Loucy (cell line): ENCODE measurements at regions not wholly inside any gene's neighbourhood (a gene's known extent, or its start where the extent isn't known, plus 50 kb on each side); places are given as distances from the start of the nearest gene placed in this dataset.

Experiments
- H2AFZ ChIP-seq: fragments of 200-600 bp; sonication (generic); 2 replicates; pipeline ENCODE4 v1.6.0; 2016; ENCODE audit warnings: antibody characterized with exemption, mild to moderate bottlenecking, low read length, moderate library complexity
- H3F3A ChIP-seq: fragments of 200-600 bp; 2 replicates; pipeline ENCODE4 v1.6.0; 2016; ENCODE audit warnings: antibody characterized with exemption, low read depth, mild to moderate bottlenecking
- H3K27me3 ChIP-seq: fragments of 200-600 bp; sonication (generic); 2 replicates; pipeline ENCODE4 v1.6.1; 2014; ENCODE audit warnings: low read length, mild to moderate bottlenecking; ENCODE audit not compliant: insufficient read depth, poor library complexity, severe bottlenecking
- H3K36me3 ChIP-seq: fragments of 200-600 bp; sonication (generic); 2 replicates; pipeline ENCODE4 v1.6.1; 2016; ENCODE audit warnings: low read length; ENCODE audit not compliant: insufficient read depth
- H3K4me1 ChIP-seq: fragments of 200-600 bp; sonication (generic); 2 replicates; pipeline ENCODE4 v1.5.1; 2014; ENCODE audit warnings: low read length, mild to moderate bottlenecking; ENCODE audit not compliant: insufficient read depth, poor library complexity, severe bottlenecking
- H3K4me2 ChIP-seq: fragments of 200-600 bp; sonication (generic); 2 replicates; pipeline ENCODE4 v1.6.0; 2014; ENCODE audit warnings: antibody characterized with exemption, low read length, low read depth, mild to moderate bottlenecking; ENCODE audit not compliant: poor library complexity, severe bottlenecking
- H3K4me3 ChIP-seq: fragments of 200-600 bp; sonication (generic); 2 replicates; pipeline ENCODE4 v1.5.1; 2014; ENCODE audit warnings: low read length, mild to moderate bottlenecking, mixed read lengths; ENCODE audit not compliant: poor library complexity, severe bottlenecking
- H3K79me2 ChIP-seq: fragments of 200-600 bp; sonication (generic); 2 replicates; pipeline ENCODE4 v1.6.1; 2014; ENCODE audit warnings: low read length; ENCODE audit not compliant: insufficient read depth
- H3K9ac ChIP-seq: fragments of 200-600 bp; sonication (generic); 2 replicates; pipeline ENCODE4 v1.6.0; 2014; ENCODE audit warnings: mild to moderate bottlenecking, low read depth, low read length, moderate library complexity; ENCODE audit not compliant: poor library complexity, severe bottlenecking
- H3K9me2 ChIP-seq: fragments of 200-600 bp; sonication (generic); replicated peaks from 2 replicates; pipeline ENCODE4 v1.6.1; 2016; ENCODE audit warnings: low read depth, low read length, mixed read lengths
- H3K9me3 ChIP-seq: fragments of 200-600 bp; sonication (generic); 2 replicates; pipeline ENCODE4 v1.6.1; 2014; ENCODE audit warnings: mild to moderate bottlenecking, antibody characterized with exemption, low read length, low read depth; ENCODE audit not compliant: insufficient read depth
- H4K20me1 ChIP-seq: fragments of 200-600 bp; sonication (generic); 2 replicates; pipeline ENCODE4 v1.6.0; 2014; ENCODE audit warnings: antibody characterized with exemption, low read length, mild to moderate bottlenecking; ENCODE audit not compliant: insufficient read depth, poor library complexity, severe bottlenecking
- CTCF ChIP-seq: fragments of 200-600 bp; sonication (generic); conservative IDR thresholded peaks from 2 replicates; pipeline ENCODE4 v1.5.1; 2014; ENCODE audit warnings: mild to moderate bottlenecking, antibody characterized with exemption, low read length
- EZH2phosphoT487 ChIP-seq: fragments of 200-600 bp; IDR thresholded peaks from 2 replicates; pipeline ENCODE4 v1.6.1; 2018; ENCODE audit warnings: antibody characterized with exemption, mild to moderate bottlenecking, moderate library complexity, borderline replicate concordance

- H3K9ac ChIP-seq, result no peak overlapping the region
- no peaks in the 10 kb centered on the region for H4K20me1 ChIP-seq
- H3K4me1 ChIP-seq, result peaks cover 33% of the 10 kb centered on the region
- H3K27me3 ChIP-seq, result no peaks in the 10 kb centered on the region
- H3K9me3 ChIP-seq, result no peaks in the 10 kb centered on the region
- H3K36me3 ChIP-seq, result no peaks in the 10 kb centered on the region
- TF ChIP-seq CTCF, result no peak
- no peak for TF ChIP-seq EZH2phosphoT487
- H3K79me2 ChIP-seq, result peaks cover 10% of the 10 kb centered on the region
- H2AFZ ChIP-seq, result no peak overlapping the region
- H3K4me2 ChIP-seq, result no peak overlapping the region
- peaks cover 16% of the 10 kb centered on the region; the same call in 1 of the 2 replicates for H3F3A ChIP-seq
- H3K9me2 ChIP-seq, result no peaks in the 10 kb centered on the region
- no peak overlapping the region for H3K4me3 ChIP-seq
Observed at GRCh38 chr17:77001487-77001886, 133.3 kb downstream of the MGAT5B start.

- Histone ChIP-seq H3K4me1 (peaks cover 24% of the 10 kb centered on the region), H4K20me1 (no peaks in the 10 kb centered on the region), H3K36me3 (no peaks in the 10 kb centered on the region), H3K9me3 (no peaks in the 10 kb centered on the region), H3K9ac (no peak overlapping the region), H3K27me3 (no peaks in the 10 kb centered on the region), H3F3A (peaks cover 16% of the 10 kb centered on the region; the same call in 1 of the 2 replicates), H3K4me3 (no peak overlapping the region), H3K9me2 (no peaks in the 10 kb centered on the region), H3K4me2 (no peak overlapping the region), H3K79me2 (0 out of 2 replicates have a peak, but pooled peaks cover 1% of the 10 kb centered on the region), H2AFZ (no peak overlapping the region)
- no peak for TF ChIP-seq EZH2phosphoT487
- TF ChIP-seq CTCF, result no peak
Observed at GRCh38 chr17:77002103-77003045, 134.2 kb downstream of the MGAT5B start.

- H3F3A ChIP-seq, result peaks cover 12% of the 10 kb centered on the region; the same call in 1 of the 2 replicates
- H3K36me3 ChIP-seq, result no peaks in the 10 kb centered on the region
- no peaks in the 10 kb centered on the region for H4K20me1 ChIP-seq
- H3K9me3 ChIP-seq, result no peaks in the 10 kb centered on the region
- TF ChIP-seq EZH2phosphoT487 (no peak), CTCF (no peak)
- no peak overlapping the region for H2AFZ ChIP-seq
- no peak overlapping the region for H3K9ac ChIP-seq
- no peaks in the 10 kb centered on the region for H3K27me3 ChIP-seq
- H3K9me2 ChIP-seq, result no peaks in the 10 kb centered on the region
- H3K79me2 ChIP-seq, result no peaks in the 10 kb centered on the region
- peaks cover 15% of the 10 kb centered on the region for H3K4me1 ChIP-seq
- H3K4me2 ChIP-seq, result no peak overlapping the region
- no peak overlapping the region for H3K4me3 ChIP-seq
Observed at GRCh38 chr17:77003699-77004098, 135.5 kb downstream of the MGAT5B start.
